Neural progenitor cell (in vitro differentiated cells): ENCODE measurements at regions not wholly inside any gene's neighbourhood (a gene's known extent, or its start where the extent isn't known, plus 50 kb on each side); places are given as distances from the start of the nearest gene placed in this dataset.

ENCODE experiments used
- DNase-seq: peaks from one replicate; pipeline ENCODE4 v3.0.0-alpha.2; 2016; ENCODE audit warnings: low spot score
- H2AFZ ChIP-seq: fragments of 200-600 bp; sonication (generic); replicated peaks from 2 replicates; pipeline ENCODE4 v1.6.1; 2016; ENCODE audit warnings: antibody characterized with exemption
- H3F3A ChIP-seq: fragments of 200-600 bp; sonication (generic); 2 replicates; pipeline ENCODE4 v1.6.1; 2016; ENCODE audit warnings: antibody characterized with exemption, low read depth
- H3K27ac ChIP-seq: fragments of 200-600 bp; sonication (generic); 2 replicates; pipeline ENCODE4 v1.5.1; 2016; ENCODE audit warnings: mild to moderate bottlenecking
- H3K27me3 ChIP-seq: fragments of 200-600 bp; sonication (generic); 2 replicates; pipeline ENCODE4 v1.6.1; 2016; ENCODE audit warnings: mild to moderate bottlenecking, moderate library complexity
- H3K36me3 ChIP-seq: fragments of 200-600 bp; sonication (generic); 2 replicates; pipeline ENCODE4 v1.5.1; 2016
- H3K4me1 ChIP-seq: fragments of 200-600 bp; sonication (generic); 2 replicates; pipeline ENCODE4 v1.6.1; 2016; ENCODE audit warnings: mixed run types
- H3K4me2 ChIP-seq: fragments of 200-600 bp; sonication (generic); 2 replicates; pipeline ENCODE4 v1.6.1; 2016
- H3K4me3 ChIP-seq: fragments of 200-600 bp; sonication (generic); 2 replicates; pipeline ENCODE4 v1.5.1; 2016
- H3K79me2 ChIP-seq: fragments of 200-600 bp; sonication (generic); 2 replicates; pipeline ENCODE4 v1.6.1; 2016; ENCODE audit warnings: low read depth
- H3K9ac ChIP-seq: fragments of 200-600 bp; sonication (generic); 2 replicates; pipeline ENCODE4 v1.6.1; 2016
- H3K9me3 ChIP-seq: fragments of 200-600 bp; sonication (generic); 2 replicates; pipeline ENCODE4 v1.5.1; 2016; ENCODE audit warnings: low read depth
- H4K20me1 ChIP-seq: fragments of 200-600 bp; sonication (generic); 2 replicates; pipeline ENCODE4 v1.6.1; 2016; ENCODE audit warnings: low read depth
- H3K27ac Mint-ChIP-seq: 3 replicates; pipeline ENCODE4 v1.8.0; 2021; ENCODE audit warnings: mixed read lengths
- H3K27me3 Mint-ChIP-seq: 2 replicates; pipeline ENCODE4 v1.8.0; 2022; ENCODE audit warnings: low read depth, mild to moderate bottlenecking, inconsistent platforms, moderate library complexity, mixed read lengths; ENCODE audit not compliant: insufficient read depth
- H3K36me3 Mint-ChIP-seq: 3 replicates; pipeline ENCODE4 v1.8.0; 2021; ENCODE audit warnings: mixed read lengths
- H3K4me1 Mint-ChIP-seq: 3 replicates; pipeline ENCODE4 v1.8.0; 2021; ENCODE audit warnings: mixed read lengths
- H3K4me3 Mint-ChIP-seq: 3 replicates; pipeline ENCODE4 v1.8.0; 2021; ENCODE audit warnings: mild to moderate bottlenecking, moderate library complexity, mixed read lengths
- H3K9me3 Mint-ChIP-seq: 3 replicates; pipeline ENCODE4 v1.8.0; 2020; ENCODE audit warnings: mixed read lengths
- CTCF ChIP-seq: fragments of 200-600 bp; sonication (generic); IDR thresholded peaks from 2 replicates; pipeline ENCODE4 v1.5.1; 2017; ENCODE audit warnings: antibody characterized with exemption, mild to moderate bottlenecking
- EZH2 ChIP-seq: fragments of 200-600 bp; sonication (generic); IDR thresholded peaks from 2 replicates; pipeline ENCODE4 v1.6.1; 2017; ENCODE audit warnings: antibody characterized with exemption, mild to moderate bottlenecking, moderate library complexity
- EZH2phosphoT487 ChIP-seq: fragments of 200-600 bp; sonication (generic); IDR thresholded peaks from 2 replicates; pipeline ENCODE4 v1.6.1; 2017; ENCODE audit warnings: antibody characterized with exemption

- Histone ChIP-seq H3K9ac (no peak overlapping the region), H2AFZ (no peak overlapping the region), H3K4me3 (no peak overlapping the region), H3K9me3 (no peaks in the 10 kb centered on the region), H3K36me3 (no peaks in the 10 kb centered on the region), H3K27me3 (no peaks in the 10 kb centered on the region), H3K27ac (no peak overlapping the region), H3K79me2 (no peaks in the 10 kb centered on the region), H4K20me1 (no peaks in the 10 kb centered on the region), H3K4me2 (no peak overlapping the region), H3K4me1 (peaks cover 23% of the 10 kb centered on the region), H3F3A (no peaks in the 10 kb centered on the region)
- DNase-seq: no peak
- Mint-ChIP-seq H3K4me1 (peaks cover 30% of the 10 kb centered on the region), H3K27me3 (peaks cover 18% of the 10 kb centered on the region), H3K4me3 (no peak overlapping the region), H3K9me3 (peaks cover 6% of the 10 kb centered on the region), H3K36me3 (no peaks in the 10 kb centered on the region), H3K27ac (peak overlapping the region; percentile 5)
- TF ChIP-seq CTCF: no peak
- TF ChIP-seq EZH2: no peak
- no peak for TF ChIP-seq EZH2phosphoT487
Measured at GRCh38 chr11:119831011-119831410, 102.0 kb upstream of the NECTIN1 start.

GRCh38 chr11:119830400-119830799 is 101.4 kb upstream of the NECTIN1 start:
- Histone ChIP-seq H3K36me3 (no peaks in the 10 kb centered on the region), H3K27ac (no peak overlapping the region), H3K4me1 (peaks cover 23% of the 10 kb centered on the region), H3F3A (no peaks in the 10 kb centered on the region), H3K9ac (no peak overlapping the region), H4K20me1 (no peaks in the 10 kb centered on the region), H2AFZ (no peak overlapping the region), H3K4me2 (no peak overlapping the region), H3K79me2 (no peaks in the 10 kb centered on the region), H3K27me3 (no peaks in the 10 kb centered on the region), H3K9me3 (peaks cover 3% of the 10 kb centered on the region), H3K4me3 (no peak overlapping the region)
- no peaks in the 10 kb centered on the region for H3K36me3 Mint-ChIP-seq
- TF ChIP-seq EZH2 (no peak), CTCF (no peak)
- H3K27ac Mint-ChIP-seq: no peak overlapping the region
- H3K4me3 Mint-ChIP-seq: no peak overlapping the region
- peaks cover 30% of the 10 kb centered on the region for H3K4me1 Mint-ChIP-seq
- H3K9me3 Mint-ChIP-seq: peaks cover 7% of the 10 kb centered on the region
- peaks cover 15% of the 10 kb centered on the region for H3K27me3 Mint-ChIP-seq
- no peak for DNase-seq

- H3K36me3 Mint-ChIP-seq: no peaks in the 10 kb centered on the region
- H3K27ac ChIP-seq: no peak overlapping the region
- no peak overlapping the region for H3K4me3 ChIP-seq
- H3F3A ChIP-seq: no peaks in the 10 kb centered on the region
- H3K9ac ChIP-seq: no peak overlapping the region
- no peaks in the 10 kb centered on the region for H3K36me3 ChIP-seq
- H2AFZ ChIP-seq: no peak overlapping the region
- H3K4me2 ChIP-seq: no peak overlapping the region
- no peak overlapping the region for H3K27ac Mint-ChIP-seq
- peaks cover 23% of the 10 kb centered on the region for H3K4me1 ChIP-seq
- peaks cover 30% of the 10 kb centered on the region for H3K4me1 Mint-ChIP-seq
- no peak overlapping the region for H3K4me3 Mint-ChIP-seq
- H3K9me3 Mint-ChIP-seq: peaks cover 7% of the 10 kb centered on the region
- no peak for TF ChIP-seq EZH2
- TF ChIP-seq EZH2phosphoT487: no peak
- TF ChIP-seq CTCF: no peak
- H3K79me2 ChIP-seq: no peaks in the 10 kb centered on the region
- peaks cover 4% of the 10 kb centered on the region for H3K9me3 ChIP-seq
- no peaks in the 10 kb centered on the region for H4K20me1 ChIP-seq
- no peak for DNase-seq
- H3K27me3 Mint-ChIP-seq: peaks cover 15% of the 10 kb centered on the region
- no peaks in the 10 kb centered on the region for H3K27me3 ChIP-seq
Measured at GRCh38 chr11:119829402-119829801, 100.4 kb upstream of the NECTIN1 start.

GRCh38 chr11:119828819-119829218 is 99.8 kb upstream of the NECTIN1 start:
- H2AFZ ChIP-seq: no peak overlapping the region
- H3K9ac ChIP-seq: no peak overlapping the region
- Mint-ChIP-seq H3K36me3 (no peaks in the 10 kb centered on the region), H3K27me3 (peaks cover 11% of the 10 kb centered on the region), H3K27ac (no peak overlapping the region), H3K4me3 (no peak overlapping the region), H3K4me1 (peaks cover 29% of the 10 kb centered on the region), H3K9me3 (peaks cover 7% of the 10 kb centered on the region)
- TF ChIP-seq EZH2phosphoT487: no peak
- no peak for TF ChIP-seq EZH2
- no peak for TF ChIP-seq CTCF
- H3K4me2 ChIP-seq: no peak overlapping the region
- peaks cover 4% of the 10 kb centered on the region for H3K9me3 ChIP-seq
- peaks cover 23% of the 10 kb centered on the region for H3K4me1 ChIP-seq
- H3K27ac ChIP-seq: no peak overlapping the region
- H3F3A ChIP-seq: no peaks in the 10 kb centered on the region
- H3K27me3 ChIP-seq: no peaks in the 10 kb centered on the region
- H4K20me1 ChIP-seq: no peaks in the 10 kb centered on the region
- no peaks in the 10 kb centered on the region for H3K79me2 ChIP-seq
- no peaks in the 10 kb centered on the region for H3K36me3 ChIP-seq
- no peak for DNase-seq
- H3K4me3 ChIP-seq: no peak overlapping the region
